ENCODE measurements at regions not wholly inside any gene's neighbourhood (a gene's known extent, or its start where the extent isn't known, plus 50 kb on each side); places are given as distances from the start of the nearest gene placed in this dataset.

GRCh38 chr11:134582770-134583095 lies 170.7 kb upstream of the B3GAT1 start:
- no peak for DNase-seq

- no peak for DNase-seq
Measured at GRCh38 chr11:134581966-134582769, 170.1 kb upstream of the B3GAT1 start.

- no peak for DNase-seq
Measured at GRCh38 chr11:134581121-134581626, 169.1 kb upstream of the B3GAT1 start.

- DNase-seq = no peak
Measured at GRCh38 chr11:134580610-134580975, 168.6 kb upstream of the B3GAT1 start.

GRCh38 chr11:134579724-134580609 lies 167.9 kb upstream of the B3GAT1 start:
- no peak for DNase-seq

GRCh38 chr11:134578807-134579723 lies 167.0 kb upstream of the B3GAT1 start:
- DNase-seq = no peak

GRCh38 chr11:134577751-134578395 lies 165.8 kb upstream of the B3GAT1 start:
- no peak for DNase-seq

- no peak for DNase-seq
Measured at GRCh38 chr11:134576721-134577171, 164.7 kb upstream of the B3GAT1 start.

GRCh38 chr11:134576286-134576685 lies 164.2 kb upstream of the B3GAT1 start:
- no peak for DNase-seq

- no peak for DNase-seq
Measured at GRCh38 chr11:134575504-134576230, 163.6 kb upstream of the B3GAT1 start.

GRCh38 chr11:134574947-134575346 lies 162.9 kb upstream of the B3GAT1 start:
- DNase-seq = no peak

- DNase-seq = no peak
Measured at GRCh38 chr11:134574425-134574824, 162.4 kb upstream of the B3GAT1 start.

GRCh38 chr11:134573857-134574256 lies 161.8 kb upstream of the B3GAT1 start:
- DNase-seq = no peak

- DNase-seq = no peak
Measured at GRCh38 chr11:134572741-134573675, 161.0 kb upstream of the B3GAT1 start.

GRCh38 chr11:134571301-134571700 lies 159.3 kb upstream of the B3GAT1 start:
- DNase-seq = no peak

GRCh38 chr11:134569195-134569594 lies 157.2 kb upstream of the B3GAT1 start:
- no peak for DNase-seq

GRCh38 chr11:134566311-134566710 lies 154.3 kb upstream of the B3GAT1 start:
- no peak for DNase-seq

GRCh38 chr11:134565343-134565891 lies 153.4 kb upstream of the B3GAT1 start:
- DNase-seq = no peak

GRCh38 chr11:134564472-134565200 lies 152.6 kb upstream of the B3GAT1 start:
- no peak for DNase-seq

Data from NCI-H774 (cell line).